NOMO-1 treated with dmso at 0.1 percent for 144 hours (cell line): ENCODE measurements at regions not wholly inside any gene's neighbourhood (a gene's known extent, or its start where the extent isn't known, plus 50 kb on each side); places are given as distances from the start of the nearest gene placed in this dataset.

ENCODE experiments used
- DNase-seq: peaks from one replicate; lab custom pipeline; 2025; ENCODE audit not compliant: unreplicated experiment; lab: John Stamatoyannopoulos, UW

GRCh38 chr15:85847031-85847430 lies 52.3 kb upstream of the KLHL25 start:
- DNase-seq: no peak

- no peak for DNase-seq
Measured at GRCh38 chr15:85849946-85850345, 55.2 kb upstream of the KLHL25 start.

DNA sequence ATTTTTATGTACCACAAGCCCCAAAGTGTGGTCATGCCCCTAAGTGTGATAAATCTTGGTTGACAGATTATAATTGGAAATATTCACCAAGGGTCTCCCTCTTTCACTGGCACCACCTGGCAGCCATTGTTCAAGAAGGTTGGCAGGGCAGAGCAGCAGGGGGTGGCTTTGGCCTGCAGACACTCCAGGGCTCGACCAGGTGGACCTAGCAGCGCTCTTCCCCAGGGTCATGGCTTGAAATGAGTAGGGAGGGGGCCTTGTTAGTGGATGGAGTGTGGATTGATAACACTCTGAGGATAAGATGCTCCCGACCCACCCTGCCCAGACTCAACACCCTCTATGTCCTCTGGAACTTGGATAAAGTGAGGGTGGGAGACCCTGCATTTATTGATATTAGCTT lies 58.2 kb upstream of the KLHL25 start:
- no peak for DNase-seq

GRCh38 chr15:85854345-85855097 lies 59.8 kb upstream of the KLHL25 start:
- no peak for DNase-seq

DNA sequence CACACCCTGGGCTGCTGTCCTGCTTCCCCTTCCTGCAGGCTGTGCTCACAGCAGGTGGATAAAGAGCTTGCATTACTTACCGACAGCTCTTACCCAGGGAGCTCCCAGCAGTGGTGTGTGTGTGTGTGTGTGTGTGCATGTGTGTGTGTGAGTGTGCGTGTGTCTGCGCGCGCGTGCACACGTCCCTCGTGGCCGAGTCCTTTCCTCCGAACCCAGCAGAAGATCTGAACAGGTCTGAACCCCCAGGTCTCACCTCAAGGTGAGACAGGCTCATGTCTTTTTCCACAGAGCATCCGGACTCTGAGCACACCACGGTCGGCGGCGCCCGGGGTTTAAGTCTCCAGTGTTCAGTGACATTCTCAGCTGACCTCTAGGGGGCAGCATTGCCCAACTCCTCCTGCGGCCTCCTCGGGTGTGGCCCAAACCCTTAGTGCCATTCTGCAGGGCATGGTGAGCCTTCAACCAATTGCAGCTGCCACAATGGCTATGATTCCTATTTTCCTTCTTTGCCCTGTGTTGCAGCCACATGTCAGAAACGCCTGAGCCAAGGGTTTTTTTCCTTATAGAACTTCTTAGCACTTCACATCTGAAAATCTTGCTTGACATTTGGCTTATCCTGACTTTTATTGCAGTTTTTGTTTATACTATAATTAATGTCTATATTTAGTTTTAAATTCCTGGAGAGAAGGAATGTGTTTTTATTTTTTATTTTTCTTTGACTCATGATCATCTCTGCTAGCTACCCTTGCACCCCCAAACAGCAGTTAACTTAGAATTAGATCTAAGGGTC lies 64.1 kb upstream of the KLHL25 start:
- DNase-seq: peak; percentile 14

DNA sequence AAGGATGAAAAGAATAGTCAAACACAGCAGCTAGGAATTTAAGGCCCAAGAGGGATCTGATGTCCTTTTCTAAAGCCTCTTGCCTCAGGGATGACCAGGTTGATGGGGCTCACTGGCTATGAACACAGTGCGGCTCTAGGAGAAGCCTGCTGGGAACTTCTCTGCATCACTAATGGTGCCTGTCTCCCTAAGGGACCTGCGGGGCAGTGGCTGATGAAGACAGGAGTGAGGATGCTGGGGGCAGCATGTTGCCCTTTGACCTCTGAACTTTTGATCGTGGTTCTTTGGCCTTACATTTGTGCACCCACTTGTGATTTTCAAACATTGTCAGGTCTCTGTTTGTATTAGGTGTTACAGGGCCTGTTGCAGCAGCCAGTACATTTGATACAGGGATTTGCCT lies 64.9 kb upstream of the KLHL25 start:
- DNase-seq: no peak

DNA sequence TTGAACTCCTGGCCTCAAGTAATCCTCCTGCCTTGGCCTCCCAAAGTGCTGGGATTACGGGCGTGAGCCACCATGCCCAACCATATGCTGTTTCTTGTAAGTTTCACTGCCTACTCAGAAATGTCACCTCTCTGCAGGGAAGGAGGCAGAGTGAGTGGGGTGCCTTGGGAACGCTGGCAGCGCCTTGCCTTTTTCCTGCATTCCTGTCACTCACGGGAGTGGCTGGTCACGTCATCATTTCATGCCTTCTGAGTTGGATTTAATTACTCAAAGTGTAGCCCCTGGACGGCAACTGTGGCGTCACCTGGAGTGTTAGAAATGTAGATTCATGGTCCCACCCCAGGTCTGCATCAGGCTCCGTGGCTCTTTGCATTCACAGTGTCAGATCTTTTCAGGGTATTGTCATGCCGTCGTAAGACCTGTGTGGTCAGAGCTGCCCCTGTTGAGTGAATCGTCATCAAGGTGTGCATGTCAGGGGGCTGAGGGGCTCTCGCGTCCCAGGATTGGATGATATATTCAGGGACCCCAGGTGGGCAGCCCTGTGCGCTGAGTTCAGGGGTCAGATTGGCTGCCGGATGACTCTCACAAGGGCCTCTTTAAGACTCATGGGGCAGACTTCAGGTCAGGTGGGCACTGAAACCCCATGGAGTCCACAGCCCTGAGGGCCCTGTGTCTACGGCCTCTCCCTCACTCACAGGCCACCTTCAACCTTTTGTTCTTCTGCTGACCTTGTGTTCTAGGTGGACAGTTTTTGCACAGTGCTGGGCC lies 65.9 kb upstream of the KLHL25 start:
- DNase-seq: no peak

- DNase-seq: no peak
Measured at GRCh38 chr15:85865070-85865684, 70.5 kb upstream of the KLHL25 start.

DNA sequence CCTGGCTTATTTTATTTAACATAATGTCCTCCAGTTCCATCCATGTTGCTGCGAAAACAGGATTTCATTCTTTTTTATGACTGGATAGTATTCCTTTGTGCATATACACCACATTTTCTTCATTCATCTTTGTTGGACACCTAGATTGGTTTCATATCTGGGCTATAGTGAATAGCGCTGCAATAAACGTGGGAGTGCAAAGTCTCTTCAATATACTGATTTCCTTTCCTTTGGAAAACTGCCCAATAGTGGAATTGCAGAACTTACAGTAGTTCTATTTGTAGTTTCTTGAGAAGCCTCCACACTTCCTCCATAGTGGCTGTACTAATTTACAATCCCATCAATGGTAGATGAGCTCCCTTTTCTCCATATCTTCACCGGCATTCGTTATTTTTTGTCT lies 72.5 kb upstream of the KLHL25 start:
- DNase-seq: no peak

DNA sequence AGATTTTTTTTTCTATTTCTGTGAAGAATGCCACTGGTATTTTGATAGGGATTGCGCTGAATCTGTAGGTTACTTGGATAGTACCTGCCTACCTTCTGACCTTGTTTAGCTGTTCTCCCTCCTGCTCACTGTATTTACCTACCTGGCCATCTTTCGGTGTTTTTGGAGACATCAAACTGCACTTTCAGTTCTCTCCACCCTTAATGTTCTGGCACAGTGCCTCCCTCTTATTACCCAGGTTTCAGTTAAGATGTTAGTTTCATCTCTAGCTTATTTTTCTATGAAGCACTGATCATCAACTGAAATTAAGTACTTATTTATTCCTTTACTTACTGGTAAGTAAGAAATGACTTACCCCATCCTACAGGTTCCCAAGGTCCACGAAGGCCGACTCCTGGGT lies 74.4 kb upstream of the KLHL25 start:
- DNase-seq: no peak

GRCh38 chr15:85870216-85871014 lies 75.7 kb upstream of the KLHL25 start:
- no peak for DNase-seq

GRCh38 chr15:85871545-85871944 lies 76.8 kb upstream of the KLHL25 start:
- DNase-seq: no peak

DNA sequence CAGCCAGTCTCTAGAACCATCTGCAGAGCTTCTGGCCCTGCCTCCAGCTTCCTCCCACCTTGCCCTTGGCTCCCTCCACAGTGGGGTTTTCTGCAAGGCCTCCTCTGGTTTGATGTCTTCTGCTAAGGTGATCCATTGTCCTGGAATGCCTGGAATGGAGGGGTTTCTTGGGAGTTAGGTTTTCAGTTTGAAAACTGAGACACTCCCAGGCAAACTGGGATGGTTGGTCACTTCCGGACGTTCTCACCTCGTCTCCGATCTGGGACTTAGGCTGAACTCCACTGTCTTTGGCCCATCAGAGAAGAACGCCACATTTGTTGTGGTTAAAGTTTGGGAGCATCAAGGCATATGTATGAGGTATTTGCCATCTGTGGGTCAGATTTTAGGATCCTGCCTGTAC lies 77.4 kb upstream of the KLHL25 start:
- no peak for DNase-seq

GRCh38 chr15:85874236-85874635 lies 79.5 kb upstream of the KLHL25 start:
- no peak for DNase-seq

DNA sequence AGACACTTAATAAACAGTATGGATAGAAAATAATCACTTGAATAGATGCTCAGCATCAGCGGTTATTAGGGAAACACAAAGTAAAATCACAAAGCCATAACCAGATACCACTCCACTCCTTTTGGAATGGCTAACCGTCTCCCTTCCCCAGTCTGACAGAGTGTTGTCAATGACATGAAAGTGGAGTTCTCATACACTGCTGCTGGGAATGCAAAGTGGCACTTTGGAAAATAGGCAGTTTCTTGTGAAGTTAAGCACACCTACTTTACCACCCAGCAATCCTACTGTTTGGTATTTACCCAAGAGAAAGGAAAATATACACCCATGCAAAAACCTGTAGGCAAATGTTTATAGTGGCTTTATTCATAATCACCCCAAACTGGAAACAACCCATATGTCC lies 81.0 kb upstream of the KLHL25 start:
- no peak for DNase-seq

GRCh38 chr15:85878828-85879225 lies 84.1 kb upstream of the KLHL25 start:
- DNase-seq: no peak

DNA sequence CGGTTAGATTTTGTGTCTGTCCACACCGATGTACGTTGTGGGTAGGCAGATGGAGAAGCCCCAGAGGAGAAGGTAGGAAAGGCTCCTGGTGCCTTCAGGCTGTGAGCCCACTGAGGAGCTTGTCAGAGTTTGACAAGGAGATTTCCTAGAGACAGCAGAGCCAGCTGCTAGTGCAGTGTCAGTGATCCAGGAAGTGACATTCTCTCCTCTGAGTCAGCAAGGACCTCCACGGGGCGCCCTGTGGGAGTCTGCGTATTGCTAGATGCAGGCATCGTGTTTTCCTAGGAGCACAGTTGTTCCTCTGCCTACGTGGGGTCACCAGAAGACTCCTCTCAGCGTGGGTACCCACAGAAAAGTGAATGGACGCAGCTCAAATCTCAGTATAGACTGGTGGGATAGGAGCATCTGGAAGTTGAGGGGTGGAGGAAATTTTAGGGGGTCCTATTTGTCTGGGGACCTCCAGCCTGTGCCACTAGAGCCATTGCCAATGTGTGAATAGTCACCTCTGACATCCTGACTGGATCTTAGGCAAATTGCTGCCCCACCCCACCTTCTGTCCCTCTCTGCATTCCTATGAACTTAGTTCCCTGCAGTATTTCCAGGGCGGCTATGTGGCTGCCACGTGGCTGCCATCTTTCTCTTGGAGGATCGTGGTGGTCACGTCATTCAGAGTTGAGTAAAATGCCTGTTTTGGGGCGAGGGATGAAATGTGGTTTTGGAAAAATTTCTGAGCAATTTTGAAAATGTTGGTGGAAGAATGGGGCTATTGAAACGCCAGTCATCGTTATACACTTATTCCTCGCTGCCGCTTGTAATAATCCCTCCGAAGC lies 84.8 kb upstream of the KLHL25 start:
- no peak for DNase-seq

GRCh38 chr15:85880501-85881190 lies 85.9 kb upstream of the KLHL25 start:
- no peak for DNase-seq

DNA sequence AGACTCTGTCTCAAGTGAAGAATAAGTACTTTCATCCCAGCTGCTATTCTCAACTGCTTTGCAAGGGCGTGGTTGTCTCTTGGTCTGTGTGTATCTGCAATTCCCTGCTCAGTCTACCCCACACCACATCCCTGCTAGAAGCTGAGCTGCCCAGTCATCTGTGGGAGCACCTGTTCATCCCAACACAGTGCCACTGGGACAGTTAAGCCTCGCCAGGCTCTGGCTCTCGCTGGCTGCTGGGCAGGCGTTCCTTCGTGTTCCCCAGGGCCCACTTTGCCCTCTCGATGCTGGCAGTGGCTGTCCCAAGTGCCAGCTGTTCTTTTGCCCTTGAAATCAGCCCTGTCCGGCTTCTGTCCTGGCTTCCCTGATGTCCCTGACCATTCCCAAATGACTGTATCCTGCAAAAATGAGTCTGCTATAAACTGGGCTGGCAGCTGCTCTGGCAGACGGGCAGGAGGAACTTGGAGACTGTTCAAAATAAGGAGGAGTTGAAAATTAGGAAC lies 91.6 kb upstream of the KLHL25 start:
- no peak for DNase-seq
